Adrenal gland (tissue), 5 donors: ENCODE measurements at regions not wholly inside any gene's neighbourhood (a gene's known extent, or its start where the extent isn't known, plus 50 kb on each side); places are given as distances from the start of the nearest gene placed in this dataset.

ENCODE experiments used
- POLR2A ChIP-seq, 2 donors: fragments of 450-650 bp; IDR thresholded peaks; one replicate each; pipeline ENCODE4 v1.6.1; 2017; ENCODE audit warnings: antibody characterized with exemption in 2 of 2, mild to moderate bottlenecking in 2 of 2, moderate library complexity in 1 of 2
- TF ChIP-seq, protein P1 (sequence below), 6 experiments: fragments of 450-650 bp in 4 of 6; fragments of 200-600 bp in 2 of 6; sonication (generic) in 1 of 6; IDR thresholded peaks; 1 replicate in 5 of 6; 2 replicates in 1 of 6; pipeline versions ENCODE4 v1.5.1 to v1.8.0; 2016 to 2021; ENCODE audit warnings: antibody characterized with exemption in 6 of 6, mild to moderate bottlenecking in 2 of 6, moderate library complexity in 1 of 6
- donor health status: DM: no; HTN: no; CAD: no.

DNA sequence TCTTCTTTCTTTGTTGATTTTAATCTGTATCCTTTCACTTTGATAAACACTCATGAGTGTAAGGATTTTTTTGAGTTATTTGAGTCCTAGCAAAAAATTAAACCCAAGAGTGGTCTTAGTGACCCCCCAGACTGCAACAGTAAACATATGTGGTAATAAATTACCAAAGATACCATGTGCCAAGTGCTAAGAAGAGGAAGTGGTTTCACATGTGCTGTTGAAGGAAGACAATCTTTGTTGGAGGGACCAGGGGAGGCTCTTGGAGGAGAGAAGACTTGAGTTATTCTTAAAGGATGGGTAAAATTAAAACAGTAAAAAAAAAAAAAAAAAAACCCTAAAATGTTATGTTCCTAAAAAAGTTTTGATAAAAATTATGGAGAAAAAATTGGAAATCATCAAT is 150.2 kb downstream of the SEC23IP start:
- TF ChIP-seq, protein P1, sequence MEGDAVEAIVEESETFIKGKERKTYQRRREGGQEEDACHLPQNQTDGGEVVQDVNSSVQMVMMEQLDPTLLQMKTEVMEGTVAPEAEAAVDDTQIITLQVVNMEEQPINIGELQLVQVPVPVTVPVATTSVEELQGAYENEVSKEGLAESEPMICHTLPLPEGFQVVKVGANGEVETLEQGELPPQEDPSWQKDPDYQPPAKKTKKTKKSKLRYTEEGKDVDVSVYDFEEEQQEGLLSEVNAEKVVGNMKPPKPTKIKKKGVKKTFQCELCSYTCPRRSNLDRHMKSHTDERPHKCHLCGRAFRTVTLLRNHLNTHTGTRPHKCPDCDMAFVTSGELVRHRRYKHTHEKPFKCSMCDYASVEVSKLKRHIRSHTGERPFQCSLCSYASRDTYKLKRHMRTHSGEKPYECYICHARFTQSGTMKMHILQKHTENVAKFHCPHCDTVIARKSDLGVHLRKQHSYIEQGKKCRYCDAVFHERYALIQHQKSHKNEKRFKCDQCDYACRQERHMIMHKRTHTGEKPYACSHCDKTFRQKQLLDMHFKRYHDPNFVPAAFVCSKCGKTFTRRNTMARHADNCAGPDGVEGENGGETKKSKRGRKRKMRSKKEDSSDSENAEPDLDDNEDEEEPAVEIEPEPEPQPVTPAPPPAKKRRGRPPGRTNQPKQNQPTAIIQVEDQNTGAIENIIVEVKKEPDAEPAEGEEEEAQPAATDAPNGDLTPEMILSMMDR (IDR thresholded peaks at IDR 0.05) = no peak
- TF ChIP-seq POLR2A (IDR thresholded peaks at IDR 0.05) = no peak
